GM12878 (cell line): ENCODE measurements at regions not wholly inside any gene's neighbourhood (a gene's known extent, or its start where the extent isn't known, plus 50 kb on each side); places are given as distances from the start of the nearest gene placed in this dataset.

Experiments
- ATAC-seq: fragments of 200-7000 bp; cut with Tn5 transposase; 3 replicates; pipeline ENCODE4 v1.9.1; 2020; ENCODE audit warnings: mild to moderate bottlenecking, moderate library complexity
- BruUV-seq: library from RNA; stranded (reverse); fragments of 400-500 nt; replicated peaks from 2 replicates; lab custom pipeline; 2021; lab: Mats Ljungman, UMichigan
- CTCF ChIA-PET: fragments of 300-600 bp; sonication (Branson Sonifier 250); formaldehyde crosslinking; extraction: SDS; loops from one replicate; lab custom pipeline; 2021; ENCODE audit warnings: inconsistent platforms; lab: Yijun Ruan, JAX
- POLR2A ChIA-PET: fragments of 350-600 bp; formaldehyde crosslinking; extraction: SDS; loops from one replicate; lab custom pipeline; 2021; ENCODE audit warnings: inconsistent platforms; lab: Charles Lee
- RAD21 ChIA-PET: fragments of 300-600 bp; sonication (Branson Sonifier 250); formaldehyde crosslinking; loops from one replicate; lab custom pipeline; 2023; ENCODE audit warnings: antibody characterized with exemption; ENCODE audit not compliant: unreplicated experiment; lab: Charles Lee
- SMC1A ChIA-PET: fragments of 300-600 bp; sonication (Branson Sonifier 250); formaldehyde crosslinking; loops from one replicate; lab custom pipeline; 2023; ENCODE audit not compliant: unreplicated experiment, uncharacterized antibody; lab: Charles Lee
- DNase-seq: peaks from one replicate; pipeline ENCODE4 v3.0.0-alpha.2; 2011; ENCODE audit warnings: low read depth, low spot score
- FAIRE-seq: peaks from 3 replicates; lab custom pipeline; 2011; peaks lifted over from hg19 to GRCh38; lab: Jason Lieb, UNC
- H2AFZ ChIP-seq: 2 replicates; pipeline ENCODE4 v1.6.0; 2011; ENCODE audit warnings: low read depth, low read length, control low read depth; ENCODE audit not compliant: control insufficient read depth
- H3K27ac ChIP-seq: 2 replicates; pipeline ENCODE4 v1.5.1; 2011; ENCODE audit warnings: control low read depth; ENCODE audit not compliant: control insufficient read depth, insufficient read depth
- H3K27me3 ChIP-seq, 2 experiments: replicated peaks in 1 of 2; 2 replicates each; pipeline versions ENCODE4 v1.6.0 to v1.6.1; 2011; ENCODE audit warnings: low read length in 1 of 2; ENCODE audit not compliant: control insufficient read depth in 2 of 2, insufficient read depth in 2 of 2
- H3K36me3 ChIP-seq, 2 experiments: 2 replicates each; pipeline ENCODE4 v1.5.1; 2011; ENCODE audit warnings: low read length in 1 of 2; ENCODE audit not compliant: control insufficient read depth in 2 of 2, insufficient read depth in 2 of 2
- H3K4me1 ChIP-seq: 2 replicates; pipeline ENCODE4 v1.6.1; 2011; ENCODE audit warnings: mild to moderate bottlenecking, low read length, moderate library complexity, mixed read lengths; ENCODE audit not compliant: control insufficient read depth, insufficient read depth
- H3K4me2 ChIP-seq: 2 replicates; pipeline ENCODE4 v1.6.0; 2011; ENCODE audit warnings: control low read depth; ENCODE audit not compliant: control insufficient read depth, insufficient read depth
- H3K4me3 ChIP-seq: fragments of 200-600 bp; sonication (generic); 2 replicates; pipeline ENCODE4 v1.5.1; 2016
- H3K79me2 ChIP-seq: 2 replicates; pipeline ENCODE4 v1.6.0; 2011; ENCODE audit warnings: low read length; ENCODE audit not compliant: control insufficient read depth, insufficient read depth
- H3K9ac ChIP-seq: 2 replicates; pipeline ENCODE4 v1.8.0; 2011; ENCODE audit warnings: low read length, control low read depth, mixed read lengths; ENCODE audit not compliant: control insufficient read depth, insufficient read depth
- H3K9me3 ChIP-seq: replicated peaks from 3 replicates; pipeline ENCODE4 v1.5.1; 2011; ENCODE audit warnings: mild to moderate bottlenecking, low read length; ENCODE audit not compliant: control insufficient read depth, insufficient read depth
- H4K20me1 ChIP-seq: 2 replicates; pipeline ENCODE4 v1.6.0; 2011; ENCODE audit not compliant: control insufficient read depth, insufficient read depth
- BCL3 ChIP-seq: IDR thresholded peaks from 2 replicates; pipeline ENCODE4 v1.6.1; 2011; ENCODE audit warnings: borderline replicate concordance, low read depth, mild to moderate bottlenecking, moderate library complexity, low read length; ENCODE audit not compliant: insufficient read depth, poor library complexity, severe bottlenecking
- BHLHE40 ChIP-seq, 2 experiments: fragments of 450-650 bp in 1 of 2; IDR thresholded peaks; 2 replicates each; pipeline ENCODE4 v1.6.1; 2011 to 2017; ENCODE audit warnings: low read depth in 2 of 2, borderline replicate concordance in 1 of 2, improper control_type of control experiment in 1 of 2, low read length in 1 of 2, mild to moderate bottlenecking in 1 of 2
- BMI1 ChIP-seq: fragments of 450-650 bp; IDR thresholded peaks from 2 replicates; pipeline ENCODE4 v1.6.1; 2016; ENCODE audit warnings: mild to moderate bottlenecking, moderate library complexity, borderline replicate concordance
- CBX5 ChIP-seq: sonication (generic); IDR thresholded peaks from 2 replicates; pipeline ENCODE4 v1.6.1; 2016; ENCODE audit warnings: low read depth, moderate library complexity, mild to moderate bottlenecking, inconsistent platforms
- CEBPZ ChIP-seq: fragments of 150-350 bp; IDR thresholded peaks from 2 replicates; pipeline ENCODE4 v1.6.1; 2016; ENCODE audit warnings: low read depth, low read length
- JUNB ChIP-seq: IDR thresholded peaks from 2 replicates; pipeline ENCODE4 v1.6.1; 2016; ENCODE audit warnings: antibody characterized with exemption, mild to moderate bottlenecking
- MAX ChIP-seq: IDR thresholded peaks from 2 replicates; pipeline ENCODE4 v1.6.1; 2012; ENCODE audit warnings: low read depth, low read length, improper control_type of control experiment
- MYB ChIP-seq: fragments of 150-350 bp; IDR thresholded peaks from 2 replicates; pipeline ENCODE4 v1.6.1; 2014; ENCODE audit warnings: mild to moderate bottlenecking, low read depth, low read length, borderline replicate concordance
- PRDM15 ChIP-seq: fragments of 450-650 bp; formaldehyde crosslinking; IDR thresholded peaks from 2 replicates; pipeline ENCODE4 v1.4.0; 2020; ENCODE audit warnings: mild to moderate bottlenecking, moderate library complexity
- SIN3A ChIP-seq: IDR thresholded peaks from 2 replicates; pipeline ENCODE4 v1.6.1; 2012; ENCODE audit warnings: low read depth, low read length, improper control_type of control experiment
- SREBF1 ChIP-seq: IDR thresholded peaks from 2 replicates; pipeline ENCODE4 v1.6.1; 2012; ENCODE audit warnings: mild to moderate bottlenecking, low read length
- WGBS: methylation state at CpG from one replicate; pipeline ENCODE4 v1.1.6; 2016; ENCODE audit warnings: low lambda C conversion rate; ENCODE audit not compliant: insufficient replicate concordance, insufficient coverage; ENCODE audit errors: missing lambda C conversion rate; 5-methylcytosine and 5-hydroxymethylcytosine counted together
- in situ Hi-C: fragments of 300-500 bp; cut with MboI; formaldehyde crosslinking; loops from 9 replicates; pipeline ENCODE4 v1.14.3; 2018; ENCODE audit warnings: mixed read lengths
- intact Hi-C: fragments of 100-400 bp; cut with micrococcal nuclease; formaldehyde crosslinking; loops from one replicate; pipeline ENCODE4 v1.14.2; 2022; ENCODE audit not compliant: unreplicated experiment

- ATAC-seq (no peak), FAIRE-seq (no peak), DNase-seq (no peak)
- BruUV-seq, result no TSS peak
- POLR2A ChIA-PET, result no interaction called here
- Histone ChIP-seq H3K27me3 (no peaks in the 10 kb centered on the region), H3K4me3 (no peak overlapping the region), H3K9me3 (no peaks in the 10 kb centered on the region), H2AFZ (no peak overlapping the region), H3K4me1 (no peaks in the 10 kb centered on the region), H4K20me1 (no peaks in the 10 kb centered on the region), H3K36me3 (no peaks in the 10 kb centered on the region), H3K79me2 (no peaks in the 10 kb centered on the region), H3K9ac (no peak overlapping the region), H3K27ac (no peak overlapping the region), H3K4me2 (no peak overlapping the region)
- CTCF ChIA-PET, result interaction anchor here (0.6 kb wide), 1 partner anchor 469 kb away, joined by 3 read pairs; no protein-coding TSS in a partner anchor
- in situ Hi-C loops (no loop called here), intact Hi-C loops (no loop called here)
- WGBS, result 0% methylated on average over 1 of the region's 2 CpGs
- SMC1A ChIA-PET, result interaction anchor here (0.7 kb wide), 1 partner anchor 907 kb away, joined by 3 read pairs; no protein-coding TSS in a partner anchor
- TF ChIP-seq BCL3, result no peak
- no peak for TF ChIP-seq CBX5
- TF ChIP-seq JUNB, result no peak
- TF ChIP-seq CEBPZ, result no peak
- TF ChIP-seq SIN3A, result no peak
- no peak for TF ChIP-seq PRDM15 (CRISPR knock-in tag)
- no peak for TF ChIP-seq MAX
- no peak for TF ChIP-seq SREBF1
- no peak for TF ChIP-seq BMI1
- TF ChIP-seq BHLHE40 (IDR thresholded peaks at IDR 0.05; ENCODE audit: borderline replicate concordance in 1 of 2, low read depth in 2 of 2, low read length in 1 of 2), result no peak
- no peak for TF ChIP-seq MYB
- RAD21 ChIA-PET, result interaction anchor here (0.7 kb wide), 1 partner anchor 206 kb away, joined by 3 read pairs; no protein-coding TSS in a partner anchor
Measured at GRCh38 chr2:236849508-236849907, 236.2 kb upstream of the COPS8 start.
